H9 (cell line): ENCODE measurements at regions not wholly inside any gene's neighbourhood (a gene's known extent, or its start where the extent isn't known, plus 50 kb on each side); places are given as distances from the start of the nearest gene placed in this dataset.
A peak's percentile ranks its signal among the peaks of the same experiment; 100 is the strongest.

Source experiments
- DNase-seq: peaks from one replicate; pipeline ENCODE4 v3.0.0-alpha.2; 2017
- H2AFZ ChIP-seq: one replicate; pipeline ENCODE4 v1.6.1; 2013; ENCODE audit warnings: mild to moderate bottlenecking, low read length, control low read depth, moderate library complexity
- H2AK5ac ChIP-seq: 2 replicates; pipeline ENCODE4 v1.6.1; 2013; ENCODE audit warnings: low read length, control low read depth, mixed read lengths; ENCODE audit not compliant: insufficient read length
- H2BK120ac ChIP-seq: one replicate; pipeline ENCODE4 v1.6.1; 2013; ENCODE audit warnings: low read depth, mild to moderate bottlenecking, low read length, control low read depth, inconsistent platforms; ENCODE audit not compliant: poor library complexity, severe bottlenecking
- H2BK12ac ChIP-seq: 2 replicates; pipeline ENCODE4 v1.6.1; 2013; ENCODE audit warnings: low read length, control low read depth, mixed read lengths, low read depth; ENCODE audit not compliant: insufficient read length
- H2BK15ac ChIP-seq: 2 replicates; pipeline ENCODE4 v1.6.1; 2013; ENCODE audit warnings: low read depth, low read length, control low read depth
- H2BK20ac ChIP-seq: one replicate; pipeline ENCODE4 v1.6.1; 2013; ENCODE audit warnings: low read depth, mild to moderate bottlenecking, low read length, control low read depth, inconsistent platforms; ENCODE audit not compliant: poor library complexity, severe bottlenecking
- H2BK5ac ChIP-seq: 2 replicates; pipeline ENCODE4 v1.6.1; 2013; ENCODE audit warnings: low read length, control low read depth, mixed read lengths; ENCODE audit not compliant: insufficient read length
- H3K14ac ChIP-seq: 2 replicates; pipeline ENCODE4 v1.6.1; 2013; ENCODE audit warnings: low read length, control low read depth; ENCODE audit not compliant: insufficient read depth
- H3K18ac ChIP-seq: 2 replicates; pipeline ENCODE4 v1.6.1; 2013; ENCODE audit warnings: low read depth, mild to moderate bottlenecking, mixed read lengths, low read length, control low read depth; ENCODE audit not compliant: insufficient read length
- H3K23ac ChIP-seq: 2 replicates; pipeline ENCODE4 v1.6.1; 2013; ENCODE audit warnings: low read length, control low read depth, mixed read lengths, low read depth; ENCODE audit not compliant: insufficient read length
- H3K23me2 ChIP-seq: 2 replicates; pipeline ENCODE4 v1.6.1; 2013; ENCODE audit warnings: low read depth, mild to moderate bottlenecking, mixed read lengths, low read length, control low read depth; ENCODE audit not compliant: insufficient read length, poor library complexity, severe bottlenecking
- H3K27ac ChIP-seq: 2 replicates; pipeline ENCODE4 v1.5.1; 2013; ENCODE audit warnings: low read length, control low read depth, mixed read lengths, low read depth; ENCODE audit not compliant: insufficient read length
- H3K27me3 ChIP-seq: 2 replicates; pipeline ENCODE4 v1.6.1; 2013; ENCODE audit warnings: low read length, control low read depth, inconsistent platforms; ENCODE audit not compliant: insufficient read depth
- H3K4ac ChIP-seq: 2 replicates; pipeline ENCODE4 v1.6.1; 2013; ENCODE audit warnings: low read depth, mild to moderate bottlenecking, control low read depth, inconsistent platforms, low read length, moderate library complexity
- H3K4me1 ChIP-seq: 2 replicates; pipeline ENCODE4 v1.6.1; 2013; ENCODE audit warnings: low read length, control low read depth, inconsistent platforms; ENCODE audit not compliant: insufficient read depth
- H3K4me2 ChIP-seq: 2 replicates; pipeline ENCODE4 v1.6.1; 2013; ENCODE audit warnings: low read length, control low read depth, mixed read lengths; ENCODE audit not compliant: insufficient read length, insufficient read depth
- H3K56ac ChIP-seq: 2 replicates; pipeline ENCODE4 v1.6.1; 2013; ENCODE audit warnings: low read depth, mild to moderate bottlenecking, mixed read lengths, low read length, control low read depth; ENCODE audit not compliant: insufficient read length
- H3K79me1 ChIP-seq: 2 replicates; pipeline ENCODE4 v1.6.1; 2013; ENCODE audit warnings: low read depth, mild to moderate bottlenecking, moderate library complexity, low read length, control low read depth, inconsistent platforms; ENCODE audit not compliant: insufficient read depth, poor library complexity, severe bottlenecking
- H3K79me2 ChIP-seq: 2 replicates; pipeline ENCODE4 v1.6.1; 2013; ENCODE audit warnings: low read length, control low read depth, inconsistent platforms; ENCODE audit not compliant: insufficient read depth
- H3K9ac ChIP-seq: 2 replicates; pipeline ENCODE4 v1.6.1; 2013; ENCODE audit warnings: low read length, control low read depth, mixed read lengths; ENCODE audit not compliant: insufficient read length; ENCODE audit errors: extremely low read depth
- H3K9me3 ChIP-seq: one replicate; pipeline ENCODE4 v1.6.1; 2013; ENCODE audit warnings: low read depth, low read length, inconsistent platforms; ENCODE audit not compliant: control insufficient read depth
- H3T11ph ChIP-seq: one replicate; pipeline ENCODE4 v1.6.1; 2013; ENCODE audit warnings: mild to moderate bottlenecking, low read length, control low read depth, inconsistent platforms
- H4K20me1 ChIP-seq: one replicate; pipeline ENCODE4 v1.6.1; 2013; ENCODE audit not compliant: control insufficient read depth, insufficient read length, insufficient read depth
- H4K5ac ChIP-seq: 2 replicates; pipeline ENCODE4 v1.6.1; 2013; ENCODE audit warnings: low read depth, mild to moderate bottlenecking, mixed read lengths, low read length, control low read depth; ENCODE audit not compliant: insufficient read length
- H4K8ac ChIP-seq: replicated peaks from 2 replicates; pipeline ENCODE4 v1.6.1; 2013; ENCODE audit warnings: low read length, control low read depth, mixed read lengths, low read depth; ENCODE audit not compliant: insufficient read length
- H4K91ac ChIP-seq: 2 replicates; pipeline ENCODE4 v1.6.1; 2013; ENCODE audit warnings: low read depth, mild to moderate bottlenecking, moderate library complexity, mixed read lengths, low read length, control low read depth; ENCODE audit not compliant: insufficient read length
- H3K27ac Mint-ChIP-seq, 3 experiments: 2 replicates in 2 of 3; 3 replicates in 1 of 3; pipeline ENCODE4 v1.8.0; 2020 to 2021; ENCODE audit warnings: mixed read lengths in 3 of 3, mild to moderate bottlenecking in 1 of 3, moderate library complexity in 1 of 3
- H3K27me3 Mint-ChIP-seq: 2 replicates; pipeline ENCODE4 v1.8.0; 2021; ENCODE audit warnings: low read depth, mild to moderate bottlenecking, moderate library complexity, mixed read lengths
- H3K36me3 Mint-ChIP-seq, 3 experiments: 2 replicates in 2 of 3; 3 replicates in 1 of 3; pipeline ENCODE4 v1.8.0; 2020 to 2021; ENCODE audit warnings: low read depth in 3 of 3, mixed read lengths in 3 of 3; ENCODE audit not compliant: insufficient read depth in 1 of 3
- H3K4me1 Mint-ChIP-seq, 2 experiments: 2 replicates each; pipeline ENCODE4 v1.8.0; 2020; ENCODE audit warnings: mixed read lengths in 2 of 2
- H3K4me3 Mint-ChIP-seq, 2 experiments: 2 replicates in 1 of 2; 3 replicates in 1 of 2; pipeline ENCODE4 v1.8.0; 2020 to 2021; ENCODE audit warnings: mild to moderate bottlenecking in 2 of 2, mixed read lengths in 2 of 2, moderate library complexity in 1 of 2
- H3K9me3 Mint-ChIP-seq, 2 experiments: 2 replicates in 1 of 2; 3 replicates in 1 of 2; pipeline ENCODE4 v1.8.0; 2020; ENCODE audit warnings: mild to moderate bottlenecking in 2 of 2, mixed read lengths in 2 of 2, moderate library complexity in 1 of 2
- WGBS: extraction: QIAGEN DNeasy Blood & Tissue Kit; methylation state at CpG from one replicate; pipeline ENCODE4 v1.1.7; 2013; ENCODE audit warnings: missing lambda C conversion rate, low lambda C conversion rate, mixed read lengths; ENCODE audit not compliant: insufficient read length; ENCODE audit errors: extremely low coverage; 5-methylcytosine and 5-hydroxymethylcytosine counted together
- TF ChIP-seq, protein P1 (sequence below): fragments of 200-600 bp; sonication (generic); conservative IDR thresholded peaks from 3 replicates; pipeline ENCODE4 v1.8.0; 2021; ENCODE audit warnings: antibody characterized with exemption, mild to moderate bottlenecking

DNA sequence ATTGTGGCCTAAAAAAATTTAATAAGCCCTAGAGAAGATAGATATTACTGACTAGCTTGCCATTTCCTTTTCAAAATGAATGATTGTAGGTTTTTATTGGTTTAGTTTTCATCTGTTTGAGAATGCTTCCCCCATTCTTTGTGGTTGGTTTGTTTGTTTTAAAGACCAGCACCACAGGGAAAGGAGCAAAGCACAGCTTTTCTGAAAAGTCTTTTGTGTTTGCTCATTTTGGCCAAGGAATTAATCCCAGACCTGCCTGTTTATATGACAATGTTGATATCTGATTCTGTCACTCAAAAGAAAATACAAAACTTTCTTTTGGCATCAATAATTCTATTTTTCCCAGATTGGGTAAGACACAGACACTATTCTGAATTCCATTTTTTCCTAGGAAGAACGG lies 312.5 kb upstream of the FLRT2 start:
- no peaks in the 10 kb centered on the region; the same call in 1 of the 2 replicates for H3K4me1 ChIP-seq
- no peak overlapping the region for H3K27ac ChIP-seq
- Mint-ChIP-seq H3K4me3 (no peak overlapping the region), H3K9me3 (peaks cover 7% of the 10 kb centered on the region in 2 experiments; a peak in 4 of 5 replicates), H3K27me3 (no peaks in the 10 kb centered on the region), H3K4me1 (peaks cover 34 to 35% of the 10 kb centered on the region in 2 experiments), H3K36me3 (peaks cover 0 to 7% (median 0%) of the 10 kb centered on the region in 3 experiments; a peak in 4 of 7 replicates), H3K27ac (peak overlapping the region in 1 of 3 experiments; percentile 44; a peak in 2 of 7 replicates)
- TF ChIP-seq, protein P1, sequence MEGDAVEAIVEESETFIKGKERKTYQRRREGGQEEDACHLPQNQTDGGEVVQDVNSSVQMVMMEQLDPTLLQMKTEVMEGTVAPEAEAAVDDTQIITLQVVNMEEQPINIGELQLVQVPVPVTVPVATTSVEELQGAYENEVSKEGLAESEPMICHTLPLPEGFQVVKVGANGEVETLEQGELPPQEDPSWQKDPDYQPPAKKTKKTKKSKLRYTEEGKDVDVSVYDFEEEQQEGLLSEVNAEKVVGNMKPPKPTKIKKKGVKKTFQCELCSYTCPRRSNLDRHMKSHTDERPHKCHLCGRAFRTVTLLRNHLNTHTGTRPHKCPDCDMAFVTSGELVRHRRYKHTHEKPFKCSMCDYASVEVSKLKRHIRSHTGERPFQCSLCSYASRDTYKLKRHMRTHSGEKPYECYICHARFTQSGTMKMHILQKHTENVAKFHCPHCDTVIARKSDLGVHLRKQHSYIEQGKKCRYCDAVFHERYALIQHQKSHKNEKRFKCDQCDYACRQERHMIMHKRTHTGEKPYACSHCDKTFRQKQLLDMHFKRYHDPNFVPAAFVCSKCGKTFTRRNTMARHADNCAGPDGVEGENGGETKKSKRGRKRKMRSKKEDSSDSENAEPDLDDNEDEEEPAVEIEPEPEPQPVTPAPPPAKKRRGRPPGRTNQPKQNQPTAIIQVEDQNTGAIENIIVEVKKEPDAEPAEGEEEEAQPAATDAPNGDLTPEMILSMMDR = no peak
- H3K79me1 ChIP-seq = no peaks in the 10 kb centered on the region
- no peak overlapping the region for H3K18ac ChIP-seq
- H3K4ac ChIP-seq = no peak overlapping the region
- no peak overlapping the region for H2BK20ac ChIP-seq
- no peak overlapping the region for H3K23ac ChIP-seq
- H3K4me2 ChIP-seq = no peak overlapping the region
- no peak overlapping the region for H3K9ac ChIP-seq
- no peak overlapping the region for H2BK12ac ChIP-seq
- no peak overlapping the region for H4K8ac ChIP-seq
- no peak overlapping the region for H4K91ac ChIP-seq
- no peak overlapping the region for H3T11ph ChIP-seq
- H3K23me2 ChIP-seq = no peaks in the 10 kb centered on the region
- H4K20me1 ChIP-seq = no peaks in the 10 kb centered on the region
- no peak overlapping the region for H2BK120ac ChIP-seq
- no peaks in the 10 kb centered on the region for H3K27me3 ChIP-seq
- no peak overlapping the region for H3K56ac ChIP-seq
- H2BK15ac ChIP-seq = no peak overlapping the region
- H3K9me3 ChIP-seq = no peaks in the 10 kb centered on the region
- no peak overlapping the region for H2AK5ac ChIP-seq
- no peak overlapping the region for H4K5ac ChIP-seq
- H3K79me2 ChIP-seq = no peaks in the 10 kb centered on the region
- H3K14ac ChIP-seq = no peak overlapping the region
- no peak overlapping the region for H2BK5ac ChIP-seq
- no peak for DNase-seq
- H2AFZ ChIP-seq = no peak overlapping the region
- no CpG with 5 or more reads among the region's 1 CpG for WGBS
